MG63 (cell line): ENCODE measurements at regions not wholly inside any gene's neighbourhood (a gene's known extent, or its start where the extent isn't known, plus 50 kb on each side); places are given as distances from the start of the nearest gene placed in this dataset.
"Not testable (repeated sequence)": the region's sequence is repeated elsewhere in the genome, so short reads cannot be mapped to it uniquely, and the experiment has no call there.

ENCODE experiments used
- DNase-seq: peaks from one replicate; pipeline ENCODE4 v3.0.0-alpha.2; 2020
- H3K27me3 ChIP-seq: fragments of 250-450 bp; sonication (Bioruptor Pico); 2 replicates; pipeline ENCODE4 v1.5.1; 2020; ENCODE audit warnings: mild to moderate bottlenecking, moderate library complexity
- H3K36me3 ChIP-seq: fragments of 250-450 bp; sonication (Bioruptor Pico); 2 replicates; pipeline ENCODE4 v1.5.1; 2020; ENCODE audit warnings: mild to moderate bottlenecking, moderate library complexity
- H3K4me3 ChIP-seq: fragments of 250-450 bp; sonication (Bioruptor Pico); 2 replicates; pipeline ENCODE4 v1.5.1; 2020; ENCODE audit warnings: mild to moderate bottlenecking, moderate library complexity
- H3K9me3 ChIP-seq: fragments of 250-450 bp; sonication (Bioruptor Pico); 2 replicates; pipeline ENCODE4 v1.5.1; 2020; ENCODE audit warnings: mild to moderate bottlenecking, moderate library complexity

DNA sequence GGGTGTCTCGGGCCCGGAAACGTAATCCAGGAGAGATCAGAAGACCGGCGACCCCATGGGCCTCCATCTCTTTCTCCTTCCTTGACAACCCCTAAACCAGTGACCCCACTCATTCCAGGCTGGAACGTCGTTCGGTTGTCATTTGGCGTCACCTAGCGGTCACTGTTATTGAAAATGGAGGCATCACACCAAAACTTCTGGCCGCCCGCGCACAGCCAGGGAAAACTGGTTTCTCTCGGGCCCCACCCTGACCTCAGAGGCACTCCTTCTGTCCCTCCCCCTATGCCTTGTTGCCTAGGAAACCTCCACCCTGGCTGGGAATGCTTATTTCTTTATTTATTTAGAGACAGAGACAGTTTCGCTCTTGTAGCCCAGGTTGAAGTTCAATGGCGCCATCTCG lies 2327.3 kb upstream of the TPTE start:
- not testable (repeated sequence) for H3K4me3 ChIP-seq, H3K9me3 ChIP-seq, H3K27me3 ChIP-seq, DNase-seq, H3K36me3 ChIP-seq

DNA sequence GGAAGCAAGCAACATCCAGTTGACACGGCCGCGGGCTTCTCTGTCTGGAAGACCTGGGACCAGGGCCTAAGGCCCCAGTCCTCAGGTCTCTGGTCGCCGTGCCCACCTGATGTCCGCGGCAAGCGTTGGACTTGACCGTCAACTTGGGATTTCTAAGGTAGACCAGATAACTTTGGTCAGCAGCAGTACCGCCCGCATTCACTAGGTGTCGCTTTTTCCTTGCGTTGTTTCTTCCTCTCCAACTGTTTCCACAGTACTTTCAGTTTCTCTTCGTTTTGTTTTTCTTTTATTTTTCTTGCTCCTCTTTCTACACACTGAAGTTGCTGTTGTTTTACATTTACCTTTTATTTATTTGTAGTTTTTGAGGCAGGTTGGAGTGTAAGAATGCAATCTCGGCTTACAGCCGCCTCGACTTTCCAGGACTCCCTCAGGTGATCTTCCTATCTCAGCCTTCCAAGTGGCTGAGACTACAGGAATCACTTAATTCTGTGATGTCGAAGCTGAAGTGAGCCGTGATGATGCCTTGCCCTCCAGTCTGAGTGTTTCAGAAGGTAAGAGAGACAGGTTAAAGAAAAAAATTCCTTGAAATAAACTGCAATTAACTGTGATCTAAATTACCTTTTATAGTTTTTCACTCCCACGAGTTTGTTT lies 2323.9 kb upstream of the TPTE start:
- H3K27me3 ChIP-seq, H3K4me3 ChIP-seq, DNase-seq, H3K9me3 ChIP-seq, H3K36me3 ChIP-seq: not testable (repeated sequence)

DNA sequence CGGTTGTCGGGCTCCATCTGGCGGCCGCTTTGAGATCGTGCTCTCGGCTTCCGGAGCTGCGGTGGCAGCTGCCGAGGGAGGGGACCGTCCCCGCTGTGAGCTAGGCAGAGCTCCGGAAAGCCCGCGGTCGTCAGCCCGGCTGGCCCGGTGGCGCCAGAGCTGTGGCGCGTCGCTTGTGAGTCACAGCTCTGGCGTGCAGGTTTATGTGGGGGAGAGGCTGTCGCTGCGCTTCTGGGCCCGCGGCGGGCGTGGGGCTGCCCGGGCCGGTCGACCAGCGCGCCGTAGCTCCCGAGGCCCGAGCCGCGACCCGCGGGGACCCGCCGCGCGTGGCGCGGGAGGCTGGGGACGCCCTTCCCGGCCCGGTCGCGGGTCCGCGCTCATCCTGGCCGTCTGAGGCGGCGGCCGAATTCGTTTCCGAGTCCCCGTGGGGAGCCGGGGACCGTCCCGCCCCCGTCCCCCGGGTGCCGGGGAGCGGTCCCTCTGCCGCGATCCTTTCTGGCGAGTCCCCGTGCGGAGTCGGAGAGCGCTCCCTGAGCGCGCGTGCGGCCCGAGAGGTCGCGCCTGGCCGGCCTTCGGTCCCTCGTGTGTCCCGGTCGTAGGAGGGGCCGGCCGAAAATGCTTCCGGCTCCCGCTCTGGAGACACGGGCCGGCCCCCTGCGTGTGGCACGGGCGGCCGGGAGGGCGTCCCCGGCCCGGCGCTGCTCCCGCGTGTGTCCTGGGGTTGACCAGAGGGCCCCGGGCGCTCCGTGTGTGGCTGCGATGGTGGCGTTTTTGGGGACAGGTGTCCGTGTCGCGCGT lies 2316.1 kb upstream of the TPTE start:
- DNase-seq, H3K27me3 ChIP-seq, H3K4me3 ChIP-seq, H3K9me3 ChIP-seq, H3K36me3 ChIP-seq: not testable (repeated sequence)

DNA sequence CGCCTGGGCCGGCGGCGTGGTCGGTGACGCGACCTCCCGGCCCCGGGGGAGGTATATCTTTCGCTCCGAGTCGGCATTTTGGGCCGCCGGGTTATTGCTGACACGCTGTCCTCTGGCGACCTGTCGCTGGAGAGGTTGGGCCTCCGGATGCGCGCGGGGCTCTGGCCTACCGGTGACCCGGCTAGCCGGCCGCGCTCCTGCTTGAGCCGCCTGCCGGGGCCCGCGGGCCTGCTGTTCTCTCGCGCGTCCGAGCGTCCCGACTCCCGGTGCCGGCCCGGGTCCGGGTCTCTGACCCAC lies 2315.5 kb upstream of the TPTE start:
- not testable (repeated sequence) for H3K27me3 ChIP-seq, DNase-seq, H3K9me3 ChIP-seq, H3K36me3 ChIP-seq, H3K4me3 ChIP-seq

DNA sequence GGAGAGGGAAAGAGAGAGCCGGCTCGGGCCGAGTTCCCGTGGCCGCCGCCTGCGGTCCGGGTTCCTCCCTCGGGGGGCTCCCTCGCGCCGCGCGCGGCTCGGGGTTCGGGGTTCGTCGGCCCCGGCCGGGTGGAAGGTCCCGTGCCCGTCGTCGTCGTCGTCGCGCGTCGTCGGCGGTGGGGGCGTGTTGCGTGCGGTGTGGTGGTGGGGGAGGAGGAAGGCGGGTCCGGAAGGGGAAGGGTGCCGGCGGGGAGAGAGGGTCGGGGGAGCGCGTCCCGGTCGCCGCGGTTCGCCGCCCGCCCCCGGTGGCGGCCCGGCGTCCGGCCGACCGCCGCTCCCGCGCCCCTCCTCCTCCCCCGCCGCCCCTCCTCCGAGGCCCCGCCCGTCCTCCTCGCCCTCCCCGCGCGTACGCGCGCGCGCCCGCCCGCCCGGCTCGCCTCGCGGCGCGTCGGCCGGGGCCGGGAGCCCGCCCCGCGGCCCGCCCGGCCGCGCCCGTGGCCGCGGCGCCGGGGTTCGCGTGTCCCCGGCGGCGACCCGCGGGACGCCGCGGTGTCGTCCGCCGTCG lies 2308.3 kb upstream of the TPTE start:
- H3K9me3 ChIP-seq, H3K27me3 ChIP-seq, H3K36me3 ChIP-seq, H3K4me3 ChIP-seq: not testable (repeated sequence)
- DNase-seq, result peak; percentile 14

DNA sequence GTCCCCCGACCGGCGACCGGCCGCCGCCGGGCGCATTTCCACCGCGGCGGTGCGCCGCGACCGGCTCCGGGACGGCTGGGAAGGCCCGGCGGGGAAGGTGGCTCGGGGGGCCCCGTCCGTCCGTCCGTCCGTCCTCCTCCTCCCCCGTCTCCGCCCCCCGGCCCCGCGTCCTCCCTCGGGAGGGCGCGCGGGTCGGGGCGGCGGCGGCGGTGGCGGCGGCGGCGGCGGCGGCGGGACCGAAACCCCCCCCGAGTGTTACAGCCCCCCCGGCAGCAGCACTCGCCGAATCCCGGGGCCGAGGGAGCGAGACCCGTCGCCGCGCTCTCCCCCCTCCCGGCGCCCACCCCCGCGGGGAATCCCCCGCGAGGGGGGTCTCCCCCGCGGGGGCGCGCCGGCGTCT lies 2306.8 kb upstream of the TPTE start:
- H3K9me3 ChIP-seq, H3K27me3 ChIP-seq, DNase-seq, H3K4me3 ChIP-seq, H3K36me3 ChIP-seq: not testable (repeated sequence)

DNA sequence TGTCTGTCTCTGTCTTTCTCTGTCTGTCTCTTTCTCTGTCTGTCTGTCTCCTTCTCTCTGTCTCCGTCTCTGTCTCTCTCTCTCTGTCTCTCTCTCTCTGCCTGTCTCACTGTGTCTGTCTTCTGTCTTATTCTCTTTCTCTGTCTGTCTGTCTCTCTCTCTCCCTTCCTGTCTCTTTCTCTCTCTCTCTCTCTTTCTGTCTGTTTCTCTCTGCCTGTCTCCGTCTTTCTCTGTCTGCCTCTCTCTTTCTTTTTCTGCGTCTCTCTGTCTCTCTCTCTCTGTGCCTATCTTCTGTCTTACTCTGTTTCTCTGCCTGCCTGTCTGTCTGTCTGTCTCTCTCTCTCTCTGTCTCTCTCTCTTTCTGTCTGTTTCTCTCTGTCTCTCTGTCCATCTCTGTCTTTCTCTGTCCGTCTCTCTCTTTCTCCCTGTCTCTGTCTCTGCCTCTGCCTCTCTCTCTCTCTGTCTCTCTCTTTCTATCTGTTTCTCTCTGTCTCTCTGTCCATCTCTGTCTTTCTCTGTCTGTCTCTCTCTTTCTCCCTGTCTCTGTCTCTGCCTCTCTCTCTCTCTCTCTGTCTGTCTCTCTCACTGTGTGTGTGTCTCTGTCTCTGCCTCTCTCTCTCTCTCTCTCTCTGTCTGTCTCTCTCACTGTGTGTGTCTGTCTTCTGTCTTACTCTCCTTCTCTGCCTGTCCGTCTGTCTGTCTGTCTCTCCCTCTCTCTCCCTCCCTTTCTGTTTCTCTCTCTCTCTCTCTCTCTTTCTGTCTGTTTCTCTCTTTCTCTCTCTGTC lies 2291.8 kb upstream of the TPTE start:
- not testable (repeated sequence) for H3K27me3 ChIP-seq, H3K36me3 ChIP-seq, H3K4me3 ChIP-seq, H3K9me3 ChIP-seq, DNase-seq

DNA sequence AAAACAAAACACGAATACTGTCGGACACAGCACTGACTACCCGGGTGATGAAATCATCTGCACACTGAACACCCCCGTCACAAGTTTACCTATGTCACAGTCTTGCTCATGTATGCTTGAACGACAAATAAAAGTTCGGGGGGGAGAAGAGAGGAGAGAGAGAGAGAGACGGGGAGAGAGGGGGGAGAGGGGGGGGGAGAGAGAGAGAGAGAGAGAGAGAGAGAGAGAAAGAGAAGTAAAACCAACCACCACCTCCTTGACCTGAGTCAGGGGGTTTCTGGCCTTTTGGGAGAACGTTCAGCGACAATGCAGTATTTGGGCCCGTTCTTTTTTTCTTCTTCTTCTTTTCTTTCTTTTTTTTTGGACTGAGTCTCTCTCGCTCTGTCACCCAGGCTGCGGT lies 2290.1 kb upstream of the TPTE start:
- not testable (repeated sequence) for DNase-seq, H3K9me3 ChIP-seq, H3K4me3 ChIP-seq, H3K27me3 ChIP-seq, H3K36me3 ChIP-seq

DNA sequence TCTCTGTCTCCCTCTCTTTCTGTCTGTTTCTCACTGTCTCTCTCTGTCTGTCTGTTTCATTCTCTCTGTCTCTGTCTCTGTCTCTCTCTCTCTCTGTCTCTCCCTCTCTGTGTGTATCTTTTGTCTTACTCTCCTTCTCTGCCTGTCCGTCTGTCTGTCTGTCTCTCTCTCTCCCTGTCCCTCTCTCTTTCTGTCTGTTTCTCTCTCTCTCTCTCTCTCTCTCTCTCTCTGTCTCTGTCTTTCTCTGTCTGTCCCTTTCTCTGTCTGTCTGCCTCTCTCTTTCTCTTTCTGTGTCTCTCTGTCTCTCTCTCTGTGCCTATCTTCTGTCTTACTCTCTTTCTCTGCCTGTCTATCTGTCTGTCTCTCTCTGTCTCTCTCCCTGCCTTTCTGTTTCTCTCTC lies 2288.4 kb upstream of the TPTE start:
- DNase-seq, H3K27me3 ChIP-seq, H3K36me3 ChIP-seq, H3K4me3 ChIP-seq, H3K9me3 ChIP-seq: not testable (repeated sequence)

DNA sequence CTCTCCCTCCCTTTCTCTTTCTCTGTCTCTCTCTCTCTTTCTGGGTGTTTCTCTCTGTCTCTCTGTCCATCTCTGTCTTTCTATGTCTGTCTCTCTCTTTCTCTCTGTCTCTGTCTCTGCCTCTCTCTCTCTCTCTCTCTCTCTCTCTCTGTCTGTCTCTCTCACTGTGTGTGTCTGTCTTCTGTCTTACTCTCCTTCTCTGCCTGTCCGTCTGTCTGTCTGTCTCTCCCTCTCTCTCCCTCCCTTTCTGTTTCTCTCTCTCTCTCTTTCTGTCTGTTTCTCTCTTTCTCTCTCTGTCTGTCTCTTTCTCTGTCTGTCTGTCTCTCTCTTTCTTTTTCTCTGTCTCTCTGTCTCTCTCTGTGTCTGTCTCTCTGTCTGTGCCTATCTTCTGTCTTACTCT lies 2287.3 kb upstream of the TPTE start:
- not testable (repeated sequence) for H3K9me3 ChIP-seq, H3K27me3 ChIP-seq, H3K4me3 ChIP-seq, H3K36me3 ChIP-seq, DNase-seq

DNA sequence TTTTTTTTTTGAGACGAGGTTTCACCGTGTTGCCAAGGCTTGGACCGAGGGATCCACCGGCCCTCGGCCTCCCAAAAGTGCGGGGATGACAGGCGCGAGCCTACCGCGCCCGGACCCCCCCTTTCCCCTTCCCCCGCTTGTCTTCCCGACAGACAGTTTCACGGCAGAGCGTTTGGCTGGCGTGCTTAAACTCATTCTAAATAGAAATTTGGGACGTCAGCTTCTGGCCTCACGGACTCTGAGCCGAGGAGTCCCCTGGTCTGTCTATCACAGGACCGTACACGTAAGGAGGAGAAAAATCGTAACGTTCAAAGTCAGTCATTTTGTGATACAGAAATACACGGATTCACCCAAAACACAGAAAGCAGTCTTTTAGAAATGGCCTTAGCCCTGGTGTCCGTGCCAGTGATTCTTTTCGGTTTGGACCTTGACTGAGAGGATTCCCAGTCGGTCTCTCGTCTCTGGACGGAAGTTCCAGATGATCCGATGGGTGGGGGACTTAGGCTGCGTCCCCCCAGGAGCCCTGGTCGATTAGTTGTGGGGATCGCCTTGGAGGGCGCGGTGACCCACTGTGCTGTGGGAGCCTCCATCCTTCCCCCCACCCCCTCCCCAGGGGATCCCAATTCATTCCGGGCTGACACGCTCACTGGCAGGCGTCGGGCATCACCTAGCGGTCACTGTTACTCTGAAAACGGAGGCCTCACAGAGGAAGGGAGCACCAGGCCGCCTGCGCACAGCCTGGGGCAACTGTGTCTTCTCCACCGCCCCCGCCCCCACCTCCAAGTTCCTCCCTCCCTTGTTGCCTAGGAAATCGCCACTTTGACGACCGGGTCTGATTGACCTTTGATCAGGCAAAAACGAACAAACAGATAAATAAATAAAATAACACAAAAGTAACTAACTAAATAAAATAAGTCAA lies 2276.4 kb upstream of the TPTE start:
- not testable (repeated sequence) for H3K27me3 ChIP-seq, H3K4me3 ChIP-seq, DNase-seq, H3K9me3 ChIP-seq, H3K36me3 ChIP-seq

DNA sequence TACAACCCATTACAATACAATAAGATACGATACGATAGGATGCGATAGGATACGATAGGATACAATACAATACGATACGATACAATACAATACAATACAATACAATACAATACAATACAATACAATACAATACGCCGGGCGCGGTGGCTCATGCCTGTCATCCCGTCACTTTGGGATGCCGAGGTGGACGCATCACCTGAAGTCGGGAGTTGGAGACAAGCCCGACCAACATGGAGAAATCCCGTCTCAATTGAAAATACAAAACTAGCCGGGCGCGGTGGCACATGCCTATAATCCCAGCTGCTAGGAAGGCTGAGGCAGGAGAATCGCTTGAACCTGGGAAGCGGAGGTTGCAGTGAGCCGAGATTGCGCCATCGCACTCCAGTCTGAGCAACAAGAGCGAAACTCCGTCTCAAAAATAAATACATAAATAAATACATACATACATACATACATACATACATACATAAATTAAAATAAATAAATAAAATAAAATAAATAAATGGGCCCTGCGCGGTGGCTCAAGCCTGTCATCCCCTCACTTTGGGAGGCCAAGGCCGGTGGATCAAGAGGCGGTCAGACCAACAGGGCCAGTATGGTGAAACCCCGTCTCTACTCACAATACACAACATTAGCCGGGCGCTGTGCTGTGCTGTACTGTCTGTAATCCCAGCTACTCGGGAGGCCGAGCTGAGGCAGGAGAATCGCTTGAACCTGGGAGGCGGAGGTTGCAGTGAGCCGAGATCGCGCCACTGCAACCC lies 2275.6 kb upstream of the TPTE start:
- not testable (repeated sequence) for DNase-seq, H3K4me3 ChIP-seq, H3K36me3 ChIP-seq, H3K9me3 ChIP-seq, H3K27me3 ChIP-seq

DNA sequence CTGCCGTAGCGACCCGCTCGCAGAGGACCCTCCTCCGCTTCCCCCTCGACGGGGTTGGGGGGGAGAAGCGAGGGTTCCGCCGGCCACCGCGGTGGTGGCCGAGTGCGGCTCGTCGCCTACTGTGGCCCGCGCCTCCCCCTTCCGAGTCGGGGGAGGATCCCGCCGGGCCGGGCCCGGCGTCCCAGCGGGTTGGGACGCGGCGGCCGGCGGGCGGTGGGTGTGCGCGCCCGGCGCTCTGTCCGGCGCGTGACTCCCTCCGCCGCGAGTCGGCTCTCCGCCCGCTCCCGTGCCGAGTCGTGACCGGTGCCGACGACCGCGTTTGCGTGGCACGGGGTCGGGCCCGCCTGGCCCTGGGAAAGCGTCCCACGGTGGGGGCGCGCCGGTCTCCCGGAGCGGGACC lies 2269.7 kb upstream of the TPTE start:
- not testable (repeated sequence) for H3K27me3 ChIP-seq, H3K9me3 ChIP-seq, DNase-seq

DNA sequence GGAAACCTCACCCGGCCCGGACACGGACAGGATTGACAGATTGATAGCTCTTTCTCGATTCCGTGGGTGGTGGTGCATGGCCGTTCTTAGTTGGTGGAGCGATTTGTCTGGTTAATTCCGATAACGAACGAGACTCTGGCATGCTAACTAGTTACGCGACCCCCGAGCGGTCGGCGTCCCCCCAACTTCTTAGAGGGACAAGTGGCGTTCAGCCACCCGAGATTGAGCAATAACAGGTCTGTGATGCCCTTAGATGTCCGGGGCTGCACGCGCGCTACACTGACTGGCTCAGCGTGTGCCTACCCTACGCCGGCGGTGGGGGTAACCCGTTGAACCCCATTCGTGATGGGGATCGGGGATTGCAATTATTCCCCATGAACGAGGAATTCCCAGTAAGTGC lies 2266.3 kb upstream of the TPTE start:
- DNase-seq, H3K4me3 ChIP-seq, H3K36me3 ChIP-seq, H3K9me3 ChIP-seq, H3K27me3 ChIP-seq: not testable (repeated sequence)

More for the DNA sequence above, 2269.7 kb upstream of the TPTE start:
- H3K4me3 ChIP-seq, H3K36me3 ChIP-seq: not testable (repeated sequence)

DNA sequence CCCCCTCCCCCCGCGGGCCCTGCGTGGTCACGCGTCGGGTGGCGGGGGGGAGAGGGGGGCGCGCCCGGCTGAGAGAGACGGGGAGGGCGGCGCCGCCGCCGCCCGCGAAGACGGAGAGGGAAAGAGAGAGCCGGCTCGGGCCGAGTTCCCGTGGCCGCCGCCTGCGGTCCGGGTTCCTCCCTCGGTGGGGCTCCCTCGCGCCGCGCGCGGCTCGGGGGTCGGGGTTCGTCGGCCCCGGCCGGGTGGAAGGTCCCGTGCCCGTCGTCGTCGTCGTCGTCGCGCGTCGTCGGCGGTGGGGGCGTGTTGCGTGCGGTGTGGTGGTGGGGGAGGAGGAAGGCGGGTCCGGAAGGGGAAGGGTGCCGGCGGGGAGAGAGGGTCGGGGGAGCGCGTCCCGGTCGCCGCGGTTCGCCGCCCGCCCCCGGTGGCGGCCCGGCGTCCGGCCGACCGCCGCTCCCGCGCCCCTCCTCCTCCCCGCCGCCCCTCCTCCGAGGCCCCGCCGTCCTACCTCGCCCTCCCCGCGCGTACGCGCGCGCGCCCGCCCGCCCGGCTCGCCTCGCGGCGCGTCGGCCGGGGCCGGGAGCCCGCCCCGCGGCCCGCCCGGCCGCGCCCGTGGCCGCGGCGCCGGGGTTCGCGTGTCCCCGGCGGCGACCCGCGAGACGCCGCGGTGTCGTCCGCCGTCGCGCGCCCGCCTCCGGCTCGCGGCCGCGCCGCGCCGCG lies 2264.1 kb upstream of the TPTE start:
- H3K36me3 ChIP-seq, H3K4me3 ChIP-seq, H3K9me3 ChIP-seq, H3K27me3 ChIP-seq: not testable (repeated sequence)
- DNase-seq, result peak; percentile 11
